ENCODE measurements at regions not wholly inside any gene's neighbourhood (a gene's known extent, or its start where the extent isn't known, plus 50 kb on each side); places are given as distances from the start of the nearest gene placed in this dataset.

DNA sequence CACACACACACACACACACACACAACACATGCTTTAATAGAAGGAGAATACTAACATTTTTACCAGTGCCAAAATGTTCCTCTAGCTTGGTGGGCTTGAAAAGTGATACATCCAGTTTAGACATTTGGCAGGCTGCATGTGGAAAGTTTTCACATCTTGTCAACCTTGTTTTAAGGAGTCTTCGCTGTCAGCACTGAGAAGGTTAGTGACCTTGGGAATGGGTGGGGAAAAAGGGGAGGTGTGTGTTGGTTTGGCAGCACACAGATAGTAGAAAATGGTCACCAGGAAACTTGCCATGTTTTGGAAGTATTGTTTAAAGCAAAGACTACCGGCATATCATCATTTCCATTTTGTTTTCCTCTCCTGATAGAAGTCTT, 346.5 kb upstream of the ADAMTSL1 start:
- TF ChIP-seq, protein P1, sequence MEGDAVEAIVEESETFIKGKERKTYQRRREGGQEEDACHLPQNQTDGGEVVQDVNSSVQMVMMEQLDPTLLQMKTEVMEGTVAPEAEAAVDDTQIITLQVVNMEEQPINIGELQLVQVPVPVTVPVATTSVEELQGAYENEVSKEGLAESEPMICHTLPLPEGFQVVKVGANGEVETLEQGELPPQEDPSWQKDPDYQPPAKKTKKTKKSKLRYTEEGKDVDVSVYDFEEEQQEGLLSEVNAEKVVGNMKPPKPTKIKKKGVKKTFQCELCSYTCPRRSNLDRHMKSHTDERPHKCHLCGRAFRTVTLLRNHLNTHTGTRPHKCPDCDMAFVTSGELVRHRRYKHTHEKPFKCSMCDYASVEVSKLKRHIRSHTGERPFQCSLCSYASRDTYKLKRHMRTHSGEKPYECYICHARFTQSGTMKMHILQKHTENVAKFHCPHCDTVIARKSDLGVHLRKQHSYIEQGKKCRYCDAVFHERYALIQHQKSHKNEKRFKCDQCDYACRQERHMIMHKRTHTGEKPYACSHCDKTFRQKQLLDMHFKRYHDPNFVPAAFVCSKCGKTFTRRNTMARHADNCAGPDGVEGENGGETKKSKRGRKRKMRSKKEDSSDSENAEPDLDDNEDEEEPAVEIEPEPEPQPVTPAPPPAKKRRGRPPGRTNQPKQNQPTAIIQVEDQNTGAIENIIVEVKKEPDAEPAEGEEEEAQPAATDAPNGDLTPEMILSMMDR (IDR thresholded peaks at IDR 0.05; ENCODE audit: low read length), result no peak
- TF ChIP-seq EZH2phosphoT487 (IDR thresholded peaks at IDR 0.05; ENCODE audit: low read length) (no peak), EZH2 (optimal IDR thresholded peaks at IDR 0.05; ENCODE audit: low read depth, low read length) (no peak)

Data from MM.1S (cell line).